Fibroblast of the aortic adventitia (primary cell): ENCODE measurements at regions not wholly inside any gene's neighbourhood (a gene's known extent, or its start where the extent isn't known, plus 50 kb on each side); places are given as distances from the start of the nearest gene placed in this dataset.

Source experiments
- DNase-seq: peaks from one replicate; pipeline ENCODE4 v3.0.0-alpha.2; 2010; ENCODE audit warnings: low read depth
- H3K4me3 ChIP-seq: 2 replicates; pipeline ENCODE4 v1.5.1; 2011; ENCODE audit warnings: low read depth, mild to moderate bottlenecking, control low read depth, low read length, moderate library complexity
- TF ChIP-seq, protein P1 (sequence below): IDR thresholded peaks from 2 replicates; pipeline ENCODE4 v1.5.1; 2011; ENCODE audit warnings: mild to moderate bottlenecking, low read length, control low read depth, inconsistent platforms; ENCODE audit not compliant: insufficient read depth

DNA sequence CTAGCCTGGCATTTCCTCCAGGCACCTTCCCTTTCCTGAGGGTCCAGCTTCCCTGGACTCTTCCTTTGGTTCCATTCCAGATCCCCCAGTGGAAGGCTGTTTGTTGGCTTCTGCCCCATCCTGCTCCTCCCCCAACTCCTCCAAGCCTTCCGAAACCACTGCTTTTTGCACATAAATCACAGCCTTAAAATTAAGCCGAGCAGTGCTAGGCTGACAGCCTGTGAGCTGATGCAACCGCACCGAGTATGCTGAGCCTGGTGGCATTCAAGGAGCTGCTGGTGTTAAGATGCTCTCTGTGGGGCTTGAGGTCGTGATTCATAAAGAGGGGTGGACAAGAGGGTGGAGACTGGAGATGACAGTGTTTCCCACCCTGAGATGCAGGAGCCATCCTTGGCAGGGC lies 266.6 kb upstream of the C1orf174 start:
- no peak for DNase-seq
- TF ChIP-seq, protein P1, sequence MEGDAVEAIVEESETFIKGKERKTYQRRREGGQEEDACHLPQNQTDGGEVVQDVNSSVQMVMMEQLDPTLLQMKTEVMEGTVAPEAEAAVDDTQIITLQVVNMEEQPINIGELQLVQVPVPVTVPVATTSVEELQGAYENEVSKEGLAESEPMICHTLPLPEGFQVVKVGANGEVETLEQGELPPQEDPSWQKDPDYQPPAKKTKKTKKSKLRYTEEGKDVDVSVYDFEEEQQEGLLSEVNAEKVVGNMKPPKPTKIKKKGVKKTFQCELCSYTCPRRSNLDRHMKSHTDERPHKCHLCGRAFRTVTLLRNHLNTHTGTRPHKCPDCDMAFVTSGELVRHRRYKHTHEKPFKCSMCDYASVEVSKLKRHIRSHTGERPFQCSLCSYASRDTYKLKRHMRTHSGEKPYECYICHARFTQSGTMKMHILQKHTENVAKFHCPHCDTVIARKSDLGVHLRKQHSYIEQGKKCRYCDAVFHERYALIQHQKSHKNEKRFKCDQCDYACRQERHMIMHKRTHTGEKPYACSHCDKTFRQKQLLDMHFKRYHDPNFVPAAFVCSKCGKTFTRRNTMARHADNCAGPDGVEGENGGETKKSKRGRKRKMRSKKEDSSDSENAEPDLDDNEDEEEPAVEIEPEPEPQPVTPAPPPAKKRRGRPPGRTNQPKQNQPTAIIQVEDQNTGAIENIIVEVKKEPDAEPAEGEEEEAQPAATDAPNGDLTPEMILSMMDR = no peak
- H3K4me3 ChIP-seq = no peak overlapping the region

- TF ChIP-seq, protein P1 = no peak
- DNase-seq = no peak
- no peak overlapping the region for H3K4me3 ChIP-seq
Measured at GRCh38 chr1:4169991-4170390, 269.9 kb upstream of the C1orf174 start.

DNA sequence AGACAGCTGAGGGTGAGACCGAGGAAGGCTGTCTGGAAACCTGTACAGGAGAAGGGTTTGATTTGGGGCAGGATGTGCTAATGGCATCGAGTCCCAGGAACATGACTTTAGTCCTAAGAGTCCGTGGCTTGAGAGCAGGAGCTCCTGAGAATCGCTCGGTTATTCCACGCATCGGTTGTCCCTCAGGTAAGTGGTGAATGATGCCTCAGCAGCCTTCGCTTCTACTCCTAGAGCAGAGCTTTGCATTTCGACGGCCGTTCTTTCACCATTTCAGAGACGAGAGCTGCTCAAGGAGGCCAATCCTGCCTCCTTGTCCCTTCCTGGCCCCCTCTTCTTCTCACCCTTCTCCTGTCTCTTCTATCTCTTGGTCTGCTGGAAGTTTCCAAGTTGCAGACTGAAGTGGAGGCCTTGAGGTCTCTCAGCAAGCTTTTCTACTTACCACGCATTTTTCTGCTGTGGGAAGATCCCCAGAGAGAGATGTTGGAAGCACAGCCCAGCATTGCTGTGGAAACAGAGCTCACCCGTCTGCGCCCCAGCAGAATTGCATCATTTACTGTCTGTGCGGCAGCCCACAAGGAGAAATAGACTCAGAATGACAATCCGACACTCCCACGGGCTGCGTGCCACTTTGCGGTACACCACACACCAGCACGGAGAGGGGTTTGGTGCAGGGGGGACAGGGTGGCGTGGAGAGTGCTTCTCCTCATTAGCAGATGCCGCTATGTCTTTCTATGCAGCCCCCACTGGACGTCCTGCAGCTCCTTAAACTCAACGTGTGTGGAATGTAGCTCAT lies 270.7 kb upstream of the C1orf174 start:
- no peak overlapping the region for H3K4me3 ChIP-seq
- no peak for DNase-seq
- TF ChIP-seq, protein P1 = no peak

DNA sequence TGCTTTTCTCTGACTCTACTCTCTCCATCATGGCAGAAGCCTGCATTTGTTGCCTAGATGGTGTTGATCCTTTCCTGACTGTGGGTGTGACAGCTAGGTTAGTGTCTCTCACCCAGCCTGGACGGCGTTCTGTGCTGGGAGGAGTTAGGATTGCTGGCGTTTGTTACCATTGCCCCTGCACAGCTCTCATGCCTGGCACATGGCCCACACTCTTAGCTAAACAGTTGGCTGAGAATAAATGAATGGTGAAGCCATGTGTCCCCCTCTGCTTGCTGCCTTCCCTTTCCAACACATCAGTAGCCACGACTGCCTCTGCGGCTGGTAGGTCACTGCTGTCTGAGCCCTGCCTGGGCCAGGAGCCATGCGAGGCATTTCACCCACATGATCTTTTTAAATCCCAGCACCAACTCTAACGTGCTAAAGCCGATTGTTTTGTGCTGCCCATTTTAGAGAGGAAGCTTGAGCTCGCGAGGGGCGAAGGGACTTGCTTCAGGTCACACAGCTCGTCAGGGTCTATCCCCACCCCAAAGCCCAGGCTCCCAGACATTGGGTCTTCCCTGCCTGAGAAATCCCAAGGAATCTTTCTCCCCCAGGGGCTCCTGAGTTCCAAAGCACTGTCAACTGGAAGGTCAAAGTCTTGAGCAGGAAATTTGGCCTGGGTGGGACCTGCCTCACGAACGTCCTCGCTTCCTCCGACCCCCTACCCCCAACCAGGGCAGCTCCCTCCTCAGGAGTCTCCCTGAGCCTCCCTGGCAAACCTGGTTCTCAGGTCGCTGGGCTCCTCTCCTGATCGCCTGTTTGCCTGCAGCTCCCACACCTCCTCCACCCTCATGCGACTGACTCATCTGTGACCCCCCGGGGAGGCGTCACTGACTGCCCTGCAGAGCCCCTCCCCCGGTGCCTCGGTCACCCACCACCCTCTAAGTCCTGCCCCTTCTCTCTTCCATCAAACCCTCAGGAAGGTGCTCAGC lies 271.7 kb upstream of the C1orf174 start:
- DNase-seq = no peak
- TF ChIP-seq, protein P1 = no peak
- H3K4me3 ChIP-seq = no peak overlapping the region

GRCh38 chr1:4172644-4173599 lies 272.9 kb upstream of the C1orf174 start:
- DNase-seq = no peak
- no peak overlapping the region for H3K4me3 ChIP-seq

More at GRCh38 chr1:4172644-4173599, 272.9 kb upstream of the C1orf174 start:
- TF ChIP-seq, protein P1 = no peak
